ENCODE measurements at regions not wholly inside any gene's neighbourhood (a gene's known extent, or its start where the extent isn't known, plus 50 kb on each side); places are given as distances from the start of the nearest gene placed in this dataset.

DNA sequence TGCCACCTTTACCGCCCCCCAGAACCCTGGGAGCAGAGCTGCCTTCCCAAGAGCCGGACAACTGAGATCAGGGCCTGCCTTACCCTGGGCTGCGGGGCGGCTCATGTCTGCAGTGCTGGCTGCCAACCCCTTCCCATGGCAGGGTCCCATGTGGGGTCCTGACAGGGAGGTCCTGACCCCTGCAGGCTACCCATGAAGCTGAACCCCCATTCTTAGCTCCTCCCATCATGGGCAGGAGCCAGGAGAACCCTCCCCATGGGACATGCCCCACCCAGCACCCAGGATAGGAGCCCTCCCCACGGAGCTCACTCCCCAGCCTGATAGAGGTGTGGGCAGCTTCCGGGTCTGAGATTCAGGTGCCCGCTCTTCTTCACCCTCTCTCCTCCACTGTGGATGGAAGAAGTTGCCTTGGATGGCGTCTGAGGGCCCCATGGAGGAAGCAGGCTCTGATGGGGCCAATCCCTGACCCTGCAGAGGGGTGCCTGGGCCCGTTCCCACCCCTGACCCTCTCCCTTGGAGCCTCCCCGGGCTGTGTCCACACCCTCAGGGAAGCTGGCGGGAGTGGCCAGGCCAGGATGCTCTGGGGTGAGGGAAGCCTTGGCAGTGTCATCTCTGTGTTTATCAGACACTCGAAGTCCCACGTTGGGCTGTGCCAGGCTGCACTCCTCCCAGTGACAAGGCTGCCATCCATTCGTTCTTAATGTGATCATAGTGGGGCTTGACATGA lies 1508.2 kb downstream of the BRD1 start:
- ChIA-PET POLR2A (no interaction called here), CTCF (interaction anchor here (0.6 kb wide), 1 partner anchor 276 kb away, joined by 3 read pairs; no protein-coding TSS in a partner anchor)
- TF ChIP-seq, protein P1, sequence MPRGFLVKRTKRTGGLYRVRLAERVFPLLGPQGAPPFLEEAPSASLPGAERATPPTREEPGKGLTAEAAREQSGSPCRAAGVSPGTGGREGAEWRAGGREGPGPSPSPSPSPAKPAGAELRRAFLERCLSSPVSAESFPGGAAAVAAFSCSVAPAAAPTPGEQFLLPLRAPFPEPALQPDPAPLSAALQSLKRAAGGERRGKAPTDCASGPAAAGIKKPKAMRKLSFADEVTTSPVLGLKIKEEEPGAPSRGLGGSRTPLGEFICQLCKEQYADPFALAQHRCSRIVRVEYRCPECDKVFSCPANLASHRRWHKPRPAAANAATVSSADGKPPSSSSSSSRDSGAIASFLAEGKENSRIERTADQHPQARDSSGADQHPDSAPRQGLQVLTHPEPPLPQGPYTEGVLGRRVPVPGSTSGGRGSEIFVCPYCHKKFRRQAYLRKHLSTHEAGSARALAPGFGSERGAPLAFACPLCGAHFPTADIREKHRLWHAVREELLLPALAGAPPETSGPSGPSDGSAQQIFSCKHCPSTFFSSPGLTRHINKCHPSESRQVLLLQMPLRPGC (tag by site-specific recombination; IDR thresholded peaks at IDR 0.05) = no peak
- TF ChIP-seq FEZF1 (tag by site-specific recombination; IDR thresholded peaks at IDR 0.05) (no peak), ZNF571 (tag by site-specific recombination; IDR thresholded peaks at IDR 0.05) (no peak), ZBTB48 (tag by site-specific recombination; IDR thresholded peaks at IDR 0.05) (no peak)

DNA sequence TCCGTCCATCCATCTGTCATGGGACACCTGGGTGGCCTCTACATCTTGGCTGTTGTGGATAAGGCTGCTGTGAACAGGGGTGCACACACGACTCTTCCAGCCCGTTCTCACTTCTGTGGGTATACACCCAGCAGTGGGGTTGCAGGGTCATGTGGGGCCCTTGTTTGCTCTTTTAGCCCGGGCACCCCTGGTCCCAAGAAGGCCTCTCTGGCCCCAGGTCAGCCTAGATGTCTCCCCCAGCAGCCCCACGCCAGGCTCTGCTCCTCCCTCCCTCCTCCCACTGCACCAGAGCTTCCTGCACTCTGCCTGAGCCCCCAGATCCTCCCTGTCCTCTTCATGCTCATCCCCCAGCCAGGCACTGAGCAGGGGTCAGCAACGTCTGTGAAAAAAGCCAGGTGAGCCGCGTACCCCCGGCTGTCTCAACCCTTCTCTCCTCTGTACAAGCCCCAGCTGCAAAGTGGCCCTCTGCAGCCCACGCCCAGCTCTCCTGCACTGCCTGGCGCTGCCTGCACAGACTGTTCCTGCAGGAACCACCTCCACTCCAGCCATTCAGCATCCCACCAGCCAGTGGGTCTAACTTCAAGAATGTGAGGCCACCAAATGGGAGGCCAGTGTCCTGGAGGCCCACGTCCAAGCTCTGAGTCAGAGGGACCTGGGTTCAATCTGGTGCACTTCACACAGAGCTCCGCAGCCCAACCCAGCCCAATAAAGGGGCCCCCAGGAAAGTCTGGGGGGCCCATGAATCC lies 1508.9 kb downstream of the BRD1 start:
- CTCF ChIA-PET = no interaction called here

More for the DNA sequence above, 1508.2 kb downstream of the BRD1 start:
- Histone ChIP-seq H3K27ac (ENCODE audit: extremely low read depth, low read depth, low read length) (no peak overlapping the region), H3K4me3 (ENCODE audit: low read depth, low read length) (no peak overlapping the region), H3K9me3 (ENCODE audit: control insufficient read depth, insufficient read depth, low read depth, low read length) (peaks cover 1% of the 10 kb centered on the region), H3K4me1 (ENCODE audit: control insufficient read depth, insufficient read depth, low read length) (no peaks in the 10 kb centered on the region), H3K36me3 (ENCODE audit: control insufficient read depth in 2 of 2, insufficient read depth in 1 of 2, low read length in 2 of 2) (no peaks in the 10 kb centered on the region)

DNA sequence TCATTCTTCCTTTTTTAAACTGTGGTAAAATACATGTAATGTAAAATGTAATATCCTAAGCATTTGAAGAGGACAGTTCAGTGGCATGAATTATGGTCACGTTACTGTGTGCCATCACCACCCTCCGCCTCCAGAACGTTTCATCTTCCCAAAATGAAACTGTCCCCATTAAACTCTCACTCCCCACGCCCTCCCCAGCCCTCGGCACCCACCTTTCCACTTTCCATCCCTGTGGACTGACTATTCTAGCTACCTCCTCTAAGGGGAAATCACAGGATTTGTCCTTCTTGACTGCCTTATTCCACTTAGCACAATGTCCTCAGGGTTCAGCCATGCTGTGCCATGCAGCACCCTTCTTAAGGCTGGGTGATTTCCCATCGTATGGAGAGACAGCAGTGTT lies 1509.5 kb downstream of the BRD1 start:
- ChIA-PET POLR2A (no interaction called here), CTCF (no interaction called here)
- no peak for TF ChIP-seq ZNF530 (tag by site-specific recombination; IDR thresholded peaks at IDR 0.05; ENCODE audit: low read depth)
- TF ChIP-seq IKZF3 (tag by site-specific recombination; IDR thresholded peaks at IDR 0.05) = no peak
- no peak for TF ChIP-seq RBAK (tag by site-specific recombination; IDR thresholded peaks at IDR 0.05)
- TF ChIP-seq HOXC10 (CRISPR knock-in tag; IDR thresholded peaks at IDR 0.05) = no peak
- no peak for TF ChIP-seq ZNF10 (tag by site-specific recombination; IDR thresholded peaks at IDR 0.05)
- TF ChIP-seq, protein P2, sequence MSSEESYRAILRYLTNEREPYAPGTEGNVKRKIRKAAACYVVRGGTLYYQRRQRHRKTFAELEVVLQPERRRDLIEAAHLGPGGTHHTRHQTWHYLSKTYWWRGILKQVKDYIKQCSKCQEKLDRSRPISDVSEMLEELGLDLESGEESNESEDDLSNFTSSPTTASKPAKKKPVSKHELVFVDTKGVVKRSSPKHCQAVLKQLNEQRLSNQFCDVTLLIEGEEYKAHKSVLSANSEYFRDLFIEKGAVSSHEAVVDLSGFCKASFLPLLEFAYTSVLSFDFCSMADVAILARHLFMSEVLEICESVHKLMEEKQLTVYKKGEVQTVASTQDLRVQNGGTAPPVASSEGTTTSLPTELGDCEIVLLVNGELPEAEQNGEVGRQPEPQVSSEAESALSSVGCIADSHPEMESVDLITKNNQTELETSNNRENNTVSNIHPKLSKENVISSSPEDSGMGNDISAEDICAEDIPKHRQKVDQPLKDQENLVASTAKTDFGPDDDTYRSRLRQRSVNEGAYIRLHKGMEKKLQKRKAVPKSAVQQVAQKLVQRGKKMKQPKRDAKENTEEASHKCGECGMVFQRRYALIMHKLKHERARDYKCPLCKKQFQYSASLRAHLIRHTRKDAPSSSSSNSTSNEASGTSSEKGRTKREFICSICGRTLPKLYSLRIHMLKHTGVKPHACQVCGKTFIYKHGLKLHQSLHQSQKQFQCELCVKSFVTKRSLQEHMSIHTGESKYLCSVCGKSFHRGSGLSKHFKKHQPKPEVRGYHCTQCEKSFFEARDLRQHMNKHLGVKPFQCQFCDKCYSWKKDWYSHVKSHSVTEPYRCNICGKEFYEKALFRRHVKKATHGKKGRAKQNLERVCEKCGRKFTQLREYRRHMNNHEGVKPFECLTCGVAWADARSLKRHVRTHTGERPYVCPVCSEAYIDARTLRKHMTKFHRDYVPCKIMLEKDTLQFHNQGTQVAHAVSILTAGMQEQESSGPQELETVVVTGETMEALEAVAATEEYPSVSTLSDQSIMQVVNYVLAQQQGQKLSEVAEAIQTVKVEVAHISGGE (tag by site-specific recombination; conservative IDR thresholded peaks at IDR 0.05; ENCODE audit: low read depth) = no peak
- no peak for TF ChIP-seq ZNF214 (tag by site-specific recombination; IDR thresholded peaks at IDR 0.05; ENCODE audit: borderline replicate concordance)
- TF ChIP-seq, protein P1 (tag by site-specific recombination; IDR thresholded peaks at IDR 0.05) = no peak
- TF ChIP-seq ZNF324 (tag by site-specific recombination; IDR thresholded peaks at IDR 0.05) = no peak
- TF ChIP-seq ZNF146 (tag by site-specific recombination; IDR thresholded peaks at IDR 0.05) = no peak
- no peak for TF ChIP-seq KLF8 (tag by site-specific recombination; IDR thresholded peaks at IDR 0.05)
- Histone ChIP-seq H3K9me3 (ENCODE audit: control insufficient read depth, insufficient read depth, low read depth, low read length) (no peaks in the 10 kb centered on the region), H3K4me3 (ENCODE audit: low read depth, low read length) (no peak overlapping the region), H3K4me1 (ENCODE audit: control insufficient read depth, insufficient read depth, low read length) (no peaks in the 10 kb centered on the region), H3K36me3 (ENCODE audit: control insufficient read depth in 2 of 2, insufficient read depth in 1 of 2, low read length in 2 of 2) (no peaks in the 10 kb centered on the region), H3K27ac (ENCODE audit: extremely low read depth, low read depth, low read length) (no peak overlapping the region)

More for the DNA sequence above, 1508.9 kb downstream of the BRD1 start:
- no peaks in the 10 kb centered on the region for H3K4me1 ChIP-seq (ENCODE audit: control insufficient read depth, insufficient read depth, low read length)
- POLR2A ChIA-PET = no interaction called here
- H3K9me3 ChIP-seq (ENCODE audit: control insufficient read depth, insufficient read depth, low read depth, low read length) = no peaks in the 10 kb centered on the region
- TF ChIP-seq ZNF37A (tag by site-specific recombination; IDR thresholded peaks at IDR 0.05) (no peak), KLF7 (tag by site-specific recombination; IDR thresholded peaks at IDR 0.05; ENCODE audit: borderline replicate concordance) (no peak), ZNF548 (tag by site-specific recombination; IDR thresholded peaks at IDR 0.05) (no peak)
- H3K4me3 ChIP-seq (ENCODE audit: low read depth, low read length) = no peak overlapping the region
- no peak overlapping the region for H3K27ac ChIP-seq (ENCODE audit: extremely low read depth, low read depth, low read length)
- no peaks in the 10 kb centered on the region for H3K36me3 ChIP-seq (ENCODE audit: control insufficient read depth in 2 of 2, insufficient read depth in 1 of 2, low read length in 2 of 2)
